KMS-11 (cell line): ENCODE measurements at regions not wholly inside any gene's neighbourhood (a gene's known extent, or its start where the extent isn't known, plus 50 kb on each side); places are given as distances from the start of the nearest gene placed in this dataset.
"Not testable (repeated sequence)": the region's sequence is repeated elsewhere in the genome, so short reads cannot be mapped to it uniquely, and the experiment has no call there.

ENCODE experiments used
- H2AFZ ChIP-seq: fragments of 200-600 bp; sonication (generic); 2 replicates; pipeline ENCODE4 v1.6.1; 2016; ENCODE audit warnings: antibody characterized with exemption, mixed run types, low read depth
- H3K27ac ChIP-seq: fragments of 200-600 bp; sonication (generic); 2 replicates; pipeline ENCODE4 v1.6.1; 2016; ENCODE audit warnings: mild to moderate bottlenecking, mixed run types
- H3K27me3 ChIP-seq: fragments of 200-600 bp; sonication (generic); 2 replicates; pipeline ENCODE4 v1.6.1; 2017; ENCODE audit warnings: mild to moderate bottlenecking, low read depth, mixed run types, moderate library complexity; ENCODE audit not compliant: insufficient read depth
- H3K36me3 ChIP-seq: fragments of 200-600 bp; sonication (generic); 2 replicates; pipeline ENCODE4 v1.6.1; 2017; ENCODE audit warnings: mild to moderate bottlenecking, mixed run types; ENCODE audit not compliant: insufficient read depth
- H3K4me1 ChIP-seq: fragments of 200-600 bp; sonication (generic); 2 replicates; pipeline ENCODE4 v1.6.1; 2016; ENCODE audit warnings: mild to moderate bottlenecking, low read depth, mixed run types; ENCODE audit not compliant: poor library complexity, severe bottlenecking
- H3K4me2 ChIP-seq: fragments of 200-600 bp; sonication (generic); 2 replicates; pipeline ENCODE4 v1.7.0; 2016; ENCODE audit warnings: mild to moderate bottlenecking, mixed run types
- H3K4me3 ChIP-seq: fragments of 200-600 bp; sonication (generic); IDR thresholded peaks from 2 replicates; pipeline ENCODE4 v1.6.1; 2017; ENCODE audit warnings: low read depth, low read length, mixed read lengths; ENCODE audit not compliant: insufficient read depth
- H3K79me2 ChIP-seq: fragments of 200-600 bp; sonication (generic); 2 replicates; pipeline ENCODE4 v1.6.1; 2016; ENCODE audit warnings: low read depth, mixed run types; ENCODE audit not compliant: insufficient read depth
- H3K9ac ChIP-seq: fragments of 200-600 bp; sonication (generic); 2 replicates; pipeline ENCODE4 v1.6.1; 2016; ENCODE audit warnings: mild to moderate bottlenecking, mixed run types
- H4K20me1 ChIP-seq: fragments of 200-600 bp; sonication (generic); 2 replicates; pipeline ENCODE4 v1.6.1; 2016; ENCODE audit warnings: mild to moderate bottlenecking, mixed run types; ENCODE audit not compliant: insufficient read depth
- CTCF ChIP-seq: fragments of 200-600 bp; sonication (generic); conservative IDR thresholded peaks from 2 replicates; pipeline ENCODE4 v1.6.1; 2017; ENCODE audit warnings: low read depth, mild to moderate bottlenecking, antibody characterized with exemption, low read length, moderate library complexity, mixed read lengths

GRCh38 chr1:234889643-234890042 is 239.0 kb downstream of the TOMM20 start:
- H4K20me1 ChIP-seq, result no peaks in the 10 kb centered on the region
- H3K79me2 ChIP-seq, result no peaks in the 10 kb centered on the region
- no peaks in the 10 kb centered on the region for H3K27me3 ChIP-seq
- H3K4me3 ChIP-seq, result no peak overlapping the region
- H3K27ac ChIP-seq, result no peak overlapping the region
- H3K36me3 ChIP-seq, result no peaks in the 10 kb centered on the region
- no peak overlapping the region for H2AFZ ChIP-seq
- no peak overlapping the region for H3K9ac ChIP-seq
- no peak for TF ChIP-seq CTCF
- H3K4me2 ChIP-seq, result no peak overlapping the region
- no peaks in the 10 kb centered on the region for H3K4me1 ChIP-seq

GRCh38 chr1:234888247-234888646 is 240.4 kb downstream of the TOMM20 start:
- not testable (repeated sequence) for H3K4me1 ChIP-seq, H3K27me3 ChIP-seq, H3K4me2 ChIP-seq, H3K79me2 ChIP-seq, H4K20me1 ChIP-seq, H3K36me3 ChIP-seq, H3K9ac ChIP-seq, H3K27ac ChIP-seq, H3K4me3 ChIP-seq, H2AFZ ChIP-seq

GRCh38 chr1:234887016-234887900 is 241.4 kb downstream of the TOMM20 start:
- Histone ChIP-seq H3K36me3 (no peaks in the 10 kb centered on the region), H3K4me2 (no peak overlapping the region), H3K27me3 (no peaks in the 10 kb centered on the region), H3K9ac (no peak overlapping the region), H4K20me1 (no peaks in the 10 kb centered on the region), H3K79me2 (no peaks in the 10 kb centered on the region), H3K4me1 (no peaks in the 10 kb centered on the region), H3K27ac (no peak overlapping the region), H2AFZ (no peak overlapping the region), H3K4me3 (no peak overlapping the region)
- TF ChIP-seq CTCF, result no peak

- H3K27me3 ChIP-seq, result no peaks in the 10 kb centered on the region
- no peaks in the 10 kb centered on the region for H3K79me2 ChIP-seq
- no peaks in the 10 kb centered on the region for H3K36me3 ChIP-seq
- H3K4me2 ChIP-seq, result no peak overlapping the region
- H3K9ac ChIP-seq, result no peak overlapping the region
- no peaks in the 10 kb centered on the region for H3K4me1 ChIP-seq
- no peaks in the 10 kb centered on the region for H4K20me1 ChIP-seq
- no peak overlapping the region for H3K27ac ChIP-seq
- TF ChIP-seq CTCF, result no peak
- H3K4me3 ChIP-seq, result no peak overlapping the region
- no peak overlapping the region for H2AFZ ChIP-seq
Observed at GRCh38 chr1:234886081-234886984, 242.3 kb downstream of the TOMM20 start.
